ENCODE measurements at regions not wholly inside any gene's neighbourhood (a gene's known extent, or its start where the extent isn't known, plus 50 kb on each side); places are given as distances from the start of the nearest gene placed in this dataset.

DNA sequence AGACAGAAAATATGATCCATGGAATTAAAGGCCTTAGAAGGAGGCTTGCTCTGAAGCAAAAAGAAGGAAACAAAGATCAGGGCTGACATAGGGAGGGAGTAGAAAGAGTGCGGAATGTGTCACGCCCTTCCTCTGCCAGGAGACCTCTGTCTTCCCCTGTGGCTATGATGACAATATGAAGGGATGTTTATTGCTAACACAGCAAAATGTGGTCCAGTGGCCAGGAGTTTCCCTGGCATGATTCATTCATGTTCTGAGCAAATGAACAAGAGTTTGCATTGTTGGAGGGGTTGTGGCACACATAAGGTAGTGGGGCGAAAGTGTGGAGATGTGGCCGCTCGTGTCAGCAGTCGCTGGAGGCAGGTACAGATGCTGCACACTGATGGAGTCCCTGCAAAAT lies 169.4 kb downstream of the SHQ1 start:
- DNase-seq, result no peak
- Histone ChIP-seq H3K27me3 (no peaks in the 10 kb centered on the region), H3K9me3 (peaks cover 0 to 4% (median 0%) of the 10 kb centered on the region in 4 donors), H3K4me1 (no peaks in the 10 kb centered on the region), H3K27ac (no peak overlapping the region), H3K4me3 (no peak overlapping the region), H3K36me3 (no peaks in the 10 kb centered on the region)
- TF ChIP-seq POLR2AphosphoS5 (IDR thresholded peaks at IDR 0.05) (no peak), POLR2A (IDR thresholded peaks at IDR 0.05) (no peak)
- WGBS, 2 donors, result 83 to 88% methylated on average over 6 of the region's 6 CpGs
- ATAC-seq (ENCODE audit: low FRiP score in 2 of 2), result no peak

DNA sequence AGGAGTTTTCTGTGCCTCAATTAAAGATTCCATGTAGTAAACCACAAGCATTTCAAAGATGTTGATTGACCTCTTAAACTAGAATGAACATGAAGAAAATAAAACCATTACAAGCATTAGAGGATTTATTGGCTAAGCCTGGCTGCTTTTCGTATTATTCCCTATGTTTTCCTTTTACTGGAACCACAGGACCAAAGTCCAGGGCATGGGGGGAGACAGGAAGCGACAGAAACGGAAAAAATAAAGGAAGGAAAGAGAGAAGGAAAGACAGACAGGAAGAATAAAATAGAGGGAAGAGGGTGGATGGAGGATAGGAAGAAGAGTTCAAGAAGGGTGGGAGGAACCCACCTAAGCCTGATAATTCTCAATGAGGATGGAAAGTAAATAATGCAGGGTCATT lies 169.9 kb downstream of the SHQ1 start:
- TF ChIP-seq, protein P1, sequence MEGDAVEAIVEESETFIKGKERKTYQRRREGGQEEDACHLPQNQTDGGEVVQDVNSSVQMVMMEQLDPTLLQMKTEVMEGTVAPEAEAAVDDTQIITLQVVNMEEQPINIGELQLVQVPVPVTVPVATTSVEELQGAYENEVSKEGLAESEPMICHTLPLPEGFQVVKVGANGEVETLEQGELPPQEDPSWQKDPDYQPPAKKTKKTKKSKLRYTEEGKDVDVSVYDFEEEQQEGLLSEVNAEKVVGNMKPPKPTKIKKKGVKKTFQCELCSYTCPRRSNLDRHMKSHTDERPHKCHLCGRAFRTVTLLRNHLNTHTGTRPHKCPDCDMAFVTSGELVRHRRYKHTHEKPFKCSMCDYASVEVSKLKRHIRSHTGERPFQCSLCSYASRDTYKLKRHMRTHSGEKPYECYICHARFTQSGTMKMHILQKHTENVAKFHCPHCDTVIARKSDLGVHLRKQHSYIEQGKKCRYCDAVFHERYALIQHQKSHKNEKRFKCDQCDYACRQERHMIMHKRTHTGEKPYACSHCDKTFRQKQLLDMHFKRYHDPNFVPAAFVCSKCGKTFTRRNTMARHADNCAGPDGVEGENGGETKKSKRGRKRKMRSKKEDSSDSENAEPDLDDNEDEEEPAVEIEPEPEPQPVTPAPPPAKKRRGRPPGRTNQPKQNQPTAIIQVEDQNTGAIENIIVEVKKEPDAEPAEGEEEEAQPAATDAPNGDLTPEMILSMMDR (IDR thresholded peaks at IDR 0.05), result no peak
- TF ChIP-seq POLR2A (IDR thresholded peaks at IDR 0.05), result no peak
- no peak for TF ChIP-seq POLR2AphosphoS5 (IDR thresholded peaks at IDR 0.05)
- TF ChIP-seq EP300 (IDR thresholded peaks at IDR 0.05), result no peak
- no peaks in the 10 kb centered on the region for H3K4me1 ChIP-seq
- no peaks in the 10 kb centered on the region for H3K36me3 ChIP-seq
- DNase-seq (no peak), ATAC-seq (ENCODE audit: low FRiP score in 2 of 2) (no peak)
- H3K27ac ChIP-seq, result no peak overlapping the region
- peaks cover 0 to 4% (median 0%) of the 10 kb centered on the region in 4 donors for H3K9me3 ChIP-seq
- 41 to 53% methylated on average over 3 of the region's 3 CpGs for WGBS, 2 donors
- no peaks in the 10 kb centered on the region for H3K27me3 ChIP-seq
- no peak overlapping the region for H3K4me3 ChIP-seq

DNA sequence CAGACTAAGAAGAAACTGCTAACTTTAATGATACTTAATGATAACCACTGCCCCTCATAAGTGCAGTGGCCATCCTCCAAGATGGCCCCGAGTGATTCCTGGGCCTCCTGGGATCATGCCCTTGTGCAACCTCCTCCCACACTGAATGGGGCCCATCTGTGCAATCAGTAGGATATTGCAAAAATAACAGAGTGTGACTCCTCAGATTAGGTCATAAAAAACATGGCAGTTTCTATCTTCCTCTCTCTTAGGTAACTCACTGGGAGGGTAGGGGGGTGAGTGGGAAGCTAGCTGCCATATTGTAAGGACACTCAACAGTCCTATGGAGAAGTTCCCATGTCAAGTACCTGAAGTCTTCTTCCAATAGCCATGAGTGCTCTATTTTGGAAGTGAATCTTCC lies 173.0 kb downstream of the SHQ1 start:
- DNase-seq (no peak), ATAC-seq (ENCODE audit: low FRiP score in 2 of 2) (no peak)
- no peaks in the 10 kb centered on the region for H3K27me3 ChIP-seq
- H3K4me3 ChIP-seq, result no peak overlapping the region
- 53 to 75% methylated on average over 1 of the region's 1 CpG for WGBS, 2 donors
- no peaks in the 10 kb centered on the region for H3K9me3 ChIP-seq
- H3K36me3 ChIP-seq, result no peaks in the 10 kb centered on the region
- TF ChIP-seq POLR2AphosphoS5 (IDR thresholded peaks at IDR 0.05) (no peak), POLR2A (IDR thresholded peaks at IDR 0.05) (no peak), EP300 (IDR thresholded peaks at IDR 0.05) (no peak)
- TF ChIP-seq, protein P1 (IDR thresholded peaks at IDR 0.05), result no peak
- H3K27ac ChIP-seq, result no peak overlapping the region
- no peaks in the 10 kb centered on the region for H3K4me1 ChIP-seq

DNA sequence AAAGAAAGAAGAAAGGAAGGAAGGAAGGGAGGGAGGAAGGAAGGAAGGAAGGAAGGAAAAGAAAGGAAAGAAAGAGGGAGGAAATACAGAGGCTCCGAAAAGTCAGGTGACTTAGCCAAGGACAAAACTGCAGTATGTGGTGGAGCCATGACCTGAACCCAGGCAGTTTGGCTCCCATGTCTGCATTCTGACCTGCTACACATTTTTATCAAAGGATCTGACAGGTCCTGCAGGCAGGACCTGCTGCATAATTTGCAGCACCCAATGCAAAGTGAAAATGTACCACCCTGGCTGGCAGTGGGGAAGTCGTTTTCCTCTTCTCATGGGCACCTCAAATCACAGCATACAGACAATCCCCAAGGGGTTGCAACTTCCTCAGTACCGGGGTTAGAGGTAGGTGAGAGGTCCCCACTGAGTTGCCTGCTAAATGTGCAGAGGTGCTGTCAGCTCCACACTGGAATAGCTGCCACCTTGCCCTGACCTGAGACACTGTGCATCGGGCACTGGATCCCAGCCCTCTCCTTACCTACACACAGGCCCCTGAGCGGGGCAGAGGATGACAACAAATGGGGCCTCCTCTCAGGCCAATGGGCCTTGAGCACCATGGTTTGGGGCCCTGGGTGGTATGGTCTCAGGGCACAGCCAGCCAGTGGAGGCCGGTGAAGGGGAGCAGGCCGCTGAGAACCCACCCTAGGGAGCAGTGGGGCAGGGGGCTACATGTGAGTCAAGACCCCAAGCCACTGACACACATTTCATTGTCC lies 175.1 kb downstream of the SHQ1 start:
- H3K4me1 ChIP-seq, result no peaks in the 10 kb centered on the region
- H3K36me3 ChIP-seq, result no peaks in the 10 kb centered on the region
- ATAC-seq (ENCODE audit: low FRiP score in 2 of 2) (no peak), DNase-seq (peak in 1 of 2 donors; percentile 32)
- H3K27ac ChIP-seq, result no peak overlapping the region
- no peak overlapping the region for H3K4me3 ChIP-seq
- no peaks in the 10 kb centered on the region for H3K27me3 ChIP-seq
- TF ChIP-seq POLR2AphosphoS5 (IDR thresholded peaks at IDR 0.05) (no peak), POLR2A (IDR thresholded peaks at IDR 0.05) (no peak), EP300 (IDR thresholded peaks at IDR 0.05) (no peak)
- TF ChIP-seq, protein P1 (IDR thresholded peaks at IDR 0.05), result no peak
- no peaks in the 10 kb centered on the region for H3K9me3 ChIP-seq
- 58 to 83% methylated on average over 3 to 7 of the region's 7 CpGs for WGBS, 2 donors

DNA sequence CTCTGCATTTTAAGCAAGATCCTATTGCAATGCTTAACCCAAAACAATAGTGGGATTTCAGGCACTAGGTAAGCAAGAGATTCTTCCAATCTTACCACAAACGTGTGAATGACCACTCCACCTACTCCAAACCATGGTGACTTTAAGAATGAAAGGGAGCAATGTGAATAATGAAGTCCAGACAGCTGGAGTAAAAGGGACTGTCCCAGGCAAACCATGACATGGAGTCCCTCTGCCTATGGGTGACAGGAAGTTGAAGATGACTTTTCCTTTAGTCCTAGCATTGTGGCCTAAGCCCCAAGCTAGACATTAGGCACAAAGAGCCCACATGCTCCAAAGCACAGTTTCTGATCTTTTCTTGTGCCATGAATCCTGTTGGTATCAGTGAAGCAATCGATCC lies 179.0 kb downstream of the SHQ1 start:
- H3K4me1 ChIP-seq, result no peaks in the 10 kb centered on the region
- DNase-seq (no peak), ATAC-seq (ENCODE audit: low FRiP score in 2 of 2) (no peak)
- TF ChIP-seq EP300 (IDR thresholded peaks at IDR 0.05) (no peak), POLR2A (IDR thresholded peaks at IDR 0.05) (no peak), POLR2AphosphoS5 (IDR thresholded peaks at IDR 0.05) (no peak)
- TF ChIP-seq, protein P1 (IDR thresholded peaks at IDR 0.05), result no peak
- no peaks in the 10 kb centered on the region for H3K27me3 ChIP-seq
- H3K9me3 ChIP-seq, result no peaks in the 10 kb centered on the region
- H3K4me3 ChIP-seq, result no peak overlapping the region
- WGBS, 2 donors, result 75 to 86% methylated on average over 2 of the region's 2 CpGs
- no peak overlapping the region for H3K27ac ChIP-seq
- no peaks in the 10 kb centered on the region for H3K36me3 ChIP-seq
